KMS-11 (cell line): ENCODE measurements at regions not wholly inside any gene's neighbourhood (a gene's known extent, or its start where the extent isn't known, plus 50 kb on each side); places are given as distances from the start of the nearest gene placed in this dataset.

Experiments
- H2AFZ ChIP-seq: fragments of 200-600 bp; sonication (generic); 2 replicates; pipeline ENCODE4 v1.6.1; 2016; ENCODE audit warnings: antibody characterized with exemption, mixed run types, low read depth
- H3K27ac ChIP-seq: fragments of 200-600 bp; sonication (generic); 2 replicates; pipeline ENCODE4 v1.6.1; 2016; ENCODE audit warnings: mild to moderate bottlenecking, mixed run types
- H3K27me3 ChIP-seq: fragments of 200-600 bp; sonication (generic); 2 replicates; pipeline ENCODE4 v1.6.1; 2017; ENCODE audit warnings: mild to moderate bottlenecking, low read depth, mixed run types, moderate library complexity; ENCODE audit not compliant: insufficient read depth
- H3K36me3 ChIP-seq: fragments of 200-600 bp; sonication (generic); 2 replicates; pipeline ENCODE4 v1.6.1; 2017; ENCODE audit warnings: mild to moderate bottlenecking, mixed run types; ENCODE audit not compliant: insufficient read depth
- H3K4me1 ChIP-seq: fragments of 200-600 bp; sonication (generic); 2 replicates; pipeline ENCODE4 v1.6.1; 2016; ENCODE audit warnings: mild to moderate bottlenecking, low read depth, mixed run types; ENCODE audit not compliant: poor library complexity, severe bottlenecking
- H3K4me2 ChIP-seq: fragments of 200-600 bp; sonication (generic); 2 replicates; pipeline ENCODE4 v1.7.0; 2016; ENCODE audit warnings: mild to moderate bottlenecking, mixed run types
- H3K4me3 ChIP-seq: fragments of 200-600 bp; sonication (generic); IDR thresholded peaks from 2 replicates; pipeline ENCODE4 v1.6.1; 2017; ENCODE audit warnings: low read depth, low read length, mixed read lengths; ENCODE audit not compliant: insufficient read depth
- H3K79me2 ChIP-seq: fragments of 200-600 bp; sonication (generic); 2 replicates; pipeline ENCODE4 v1.6.1; 2016; ENCODE audit warnings: low read depth, mixed run types; ENCODE audit not compliant: insufficient read depth
- H3K9ac ChIP-seq: fragments of 200-600 bp; sonication (generic); 2 replicates; pipeline ENCODE4 v1.6.1; 2016; ENCODE audit warnings: mild to moderate bottlenecking, mixed run types
- H4K20me1 ChIP-seq: fragments of 200-600 bp; sonication (generic); 2 replicates; pipeline ENCODE4 v1.6.1; 2016; ENCODE audit warnings: mild to moderate bottlenecking, mixed run types; ENCODE audit not compliant: insufficient read depth
- TF ChIP-seq, protein P1 (sequence below): fragments of 200-600 bp; sonication (generic); conservative IDR thresholded peaks from 2 replicates; pipeline ENCODE4 v1.6.1; 2017; ENCODE audit warnings: low read depth, mild to moderate bottlenecking, antibody characterized with exemption, low read length, moderate library complexity, mixed read lengths

DNA sequence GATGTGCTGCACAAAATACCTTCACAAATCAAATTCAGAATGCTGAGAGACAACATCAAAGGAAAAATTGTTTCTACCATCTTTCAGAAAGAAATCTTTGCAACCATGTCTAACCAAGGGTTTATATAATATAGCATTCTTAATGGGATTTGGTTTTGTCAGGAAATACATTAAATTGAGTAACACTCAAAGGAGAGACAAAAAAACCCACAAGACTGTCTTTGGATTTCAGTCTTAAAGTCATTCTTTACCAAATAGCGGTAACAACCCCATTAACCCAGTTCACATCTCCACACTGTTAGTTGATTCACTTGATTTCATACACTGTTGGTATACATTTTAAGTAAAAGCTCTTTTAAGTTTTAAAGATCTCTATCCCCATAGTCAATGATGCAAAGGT, 145.7 kb upstream of the EDNRA start:
- Histone ChIP-seq H3K4me1 (no peaks in the 10 kb centered on the region), H3K36me3 (no peaks in the 10 kb centered on the region), H3K27ac (no peak overlapping the region), H3K79me2 (no peaks in the 10 kb centered on the region), H2AFZ (no peak overlapping the region), H4K20me1 (no peaks in the 10 kb centered on the region), H3K27me3 (no peaks in the 10 kb centered on the region), H3K4me2 (no peak overlapping the region), H3K4me3 (no peak overlapping the region), H3K9ac (no peak overlapping the region)
- TF ChIP-seq, protein P1, sequence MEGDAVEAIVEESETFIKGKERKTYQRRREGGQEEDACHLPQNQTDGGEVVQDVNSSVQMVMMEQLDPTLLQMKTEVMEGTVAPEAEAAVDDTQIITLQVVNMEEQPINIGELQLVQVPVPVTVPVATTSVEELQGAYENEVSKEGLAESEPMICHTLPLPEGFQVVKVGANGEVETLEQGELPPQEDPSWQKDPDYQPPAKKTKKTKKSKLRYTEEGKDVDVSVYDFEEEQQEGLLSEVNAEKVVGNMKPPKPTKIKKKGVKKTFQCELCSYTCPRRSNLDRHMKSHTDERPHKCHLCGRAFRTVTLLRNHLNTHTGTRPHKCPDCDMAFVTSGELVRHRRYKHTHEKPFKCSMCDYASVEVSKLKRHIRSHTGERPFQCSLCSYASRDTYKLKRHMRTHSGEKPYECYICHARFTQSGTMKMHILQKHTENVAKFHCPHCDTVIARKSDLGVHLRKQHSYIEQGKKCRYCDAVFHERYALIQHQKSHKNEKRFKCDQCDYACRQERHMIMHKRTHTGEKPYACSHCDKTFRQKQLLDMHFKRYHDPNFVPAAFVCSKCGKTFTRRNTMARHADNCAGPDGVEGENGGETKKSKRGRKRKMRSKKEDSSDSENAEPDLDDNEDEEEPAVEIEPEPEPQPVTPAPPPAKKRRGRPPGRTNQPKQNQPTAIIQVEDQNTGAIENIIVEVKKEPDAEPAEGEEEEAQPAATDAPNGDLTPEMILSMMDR = no peak

DNA sequence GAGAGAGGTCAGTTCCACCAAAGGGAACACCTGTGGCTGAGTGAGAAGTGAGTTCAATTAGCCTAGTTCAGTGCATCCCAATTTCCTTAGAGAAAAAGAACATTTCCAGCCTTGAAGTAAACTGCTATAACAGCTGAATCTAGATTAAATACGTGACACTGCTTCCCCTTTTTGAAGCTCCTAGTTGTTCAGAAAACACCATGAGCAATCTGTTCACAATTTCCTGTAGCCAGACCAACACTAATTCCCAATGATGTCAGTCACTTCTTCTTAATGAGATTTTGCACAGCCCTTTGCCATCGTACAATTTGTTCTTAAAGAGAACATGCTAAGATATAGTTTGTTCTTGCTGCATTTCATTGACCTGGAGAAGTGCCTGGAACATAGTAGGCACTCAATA, 144.6 kb upstream of the EDNRA start:
- TF ChIP-seq, protein P1 = no peak
- Histone ChIP-seq H3K9ac (no peak overlapping the region), H2AFZ (no peak overlapping the region), H3K36me3 (no peaks in the 10 kb centered on the region), H3K4me2 (no peak overlapping the region), H4K20me1 (no peaks in the 10 kb centered on the region), H3K4me1 (no peaks in the 10 kb centered on the region), H3K27me3 (no peaks in the 10 kb centered on the region), H3K27ac (no peak overlapping the region), H3K4me3 (no peak overlapping the region), H3K79me2 (no peaks in the 10 kb centered on the region)

DNA sequence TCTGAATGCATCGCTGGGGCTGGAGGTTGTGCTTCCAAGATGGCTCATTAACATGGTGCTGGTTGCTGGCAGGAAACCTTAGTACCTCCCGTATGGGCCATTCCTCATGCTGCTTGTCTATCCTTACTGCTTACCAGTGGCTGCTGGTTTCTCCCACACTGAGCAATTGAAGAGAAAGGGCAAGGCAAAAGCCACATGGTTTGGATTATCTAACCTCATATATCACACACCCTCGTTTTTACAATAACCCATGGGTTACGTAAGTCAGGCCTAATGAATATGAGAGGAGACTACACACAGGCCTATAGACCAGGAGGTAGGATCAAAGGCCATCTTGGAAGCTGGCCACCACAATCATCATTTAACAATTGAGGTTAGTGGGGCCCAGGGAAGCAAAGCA, 141.8 kb upstream of the EDNRA start:
- H3K4me3 ChIP-seq = no peak overlapping the region
- TF ChIP-seq, protein P1 = no peak
- H4K20me1 ChIP-seq = no peaks in the 10 kb centered on the region
- H3K27ac ChIP-seq = no peak overlapping the region
- H3K79me2 ChIP-seq = no peaks in the 10 kb centered on the region
- no peak overlapping the region for H3K4me2 ChIP-seq
- H3K9ac ChIP-seq = no peak overlapping the region
- H2AFZ ChIP-seq = no peak overlapping the region
- H3K4me1 ChIP-seq = peaks cover 9% of the 10 kb centered on the region
- H3K36me3 ChIP-seq = no peaks in the 10 kb centered on the region
- no peaks in the 10 kb centered on the region for H3K27me3 ChIP-seq

DNA sequence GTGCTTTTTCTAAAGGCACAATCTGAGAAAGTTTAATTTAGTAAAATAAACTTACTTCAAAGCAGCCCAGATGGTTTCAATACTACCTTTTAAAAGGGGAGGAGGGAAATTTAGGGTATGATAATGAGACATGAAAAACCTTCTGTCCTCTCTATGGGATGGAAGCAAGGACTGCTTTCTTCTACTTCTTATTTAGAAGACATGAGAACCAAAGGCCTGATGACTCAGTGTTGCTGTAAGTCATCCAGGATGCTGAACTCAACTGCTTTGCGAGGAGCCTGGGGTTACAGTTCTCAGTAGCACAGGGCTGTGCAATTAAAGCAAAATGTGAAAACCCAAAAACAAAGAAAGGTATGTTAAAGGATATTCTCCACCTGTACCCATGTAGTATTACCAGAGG, 140.8 kb upstream of the EDNRA start:
- H3K27me3 ChIP-seq = no peaks in the 10 kb centered on the region
- H4K20me1 ChIP-seq = no peaks in the 10 kb centered on the region
- no peak overlapping the region for H3K4me2 ChIP-seq
- H3K27ac ChIP-seq = no peak overlapping the region
- H3K79me2 ChIP-seq = no peaks in the 10 kb centered on the region
- H3K4me1 ChIP-seq = peaks cover 9% of the 10 kb centered on the region
- no peak overlapping the region for H2AFZ ChIP-seq
- TF ChIP-seq, protein P1 = no peak
- H3K9ac ChIP-seq = no peak overlapping the region
- H3K4me3 ChIP-seq = no peak overlapping the region
- no peaks in the 10 kb centered on the region for H3K36me3 ChIP-seq
